ENCODE measurements at regions not wholly inside any gene's neighbourhood (a gene's known extent, or its start where the extent isn't known, plus 50 kb on each side); places are given as distances from the start of the nearest gene placed in this dataset.

GRCh38 chr20:19001177-19001576 is 187.6 kb downstream of the SCP2D1 start:
- no peak for DNase-seq

- peak; percentile 27 for DNase-seq
Observed at GRCh38 chr20:19003366-19004336, 190.1 kb downstream of the SCP2D1 start.

GRCh38 chr20:19004975-19005374 is 191.4 kb downstream of the SCP2D1 start:
- DNase-seq: no peak

- no peak for DNase-seq
Observed at GRCh38 chr20:19008497-19008896, 194.9 kb downstream of the SCP2D1 start.

- no peak for DNase-seq
Observed at GRCh38 chr20:19009081-19009688, 195.6 kb downstream of the SCP2D1 start.

- no peak for DNase-seq
Observed at GRCh38 chr20:19012676-19013075, 199.1 kb downstream of the SCP2D1 start.

- DNase-seq: no peak
Observed at GRCh38 chr20:19013907-19014306, 198.5 kb upstream of the SLC24A3 start.

GRCh38 chr20:19015351-19016139 is 196.9 kb upstream of the SLC24A3 start:
- no peak for DNase-seq

- no peak for DNase-seq
Observed at GRCh38 chr20:19016140-19016497, 196.3 kb upstream of the SLC24A3 start.

GRCh38 chr20:19017104-19017690 is 195.2 kb upstream of the SLC24A3 start:
- no peak for DNase-seq

- no peak for DNase-seq
Observed at GRCh38 chr20:19018881-19019280, 193.6 kb upstream of the SLC24A3 start.

GRCh38 chr20:19019734-19020364 is 192.6 kb upstream of the SLC24A3 start:
- no peak for DNase-seq

- no peak for DNase-seq
Observed at GRCh38 chr20:19021406-19022117, 190.9 kb upstream of the SLC24A3 start.

- no peak for DNase-seq
Observed at GRCh38 chr20:19022118-19022575, 190.3 kb upstream of the SLC24A3 start.

- DNase-seq: no peak
Observed at GRCh38 chr20:19022791-19023448, 189.5 kb upstream of the SLC24A3 start.

GRCh38 chr20:19024296-19025035 is 188.0 kb upstream of the SLC24A3 start:
- DNase-seq: no peak

GRCh38 chr20:19025430-19026120 is 186.9 kb upstream of the SLC24A3 start:
- DNase-seq: no peak

- no peak for DNase-seq
Observed at GRCh38 chr20:19026121-19026878, 186.1 kb upstream of the SLC24A3 start.

Data from occipital lobe (tissue), 1 donor.